NCI-H2196 (cell line): ENCODE measurements at regions not wholly inside any gene's neighbourhood (a gene's known extent, or its start where the extent isn't known, plus 50 kb on each side); places are given as distances from the start of the nearest gene placed in this dataset.

Experiments used
- DNase-seq: peaks from one replicate; lab custom pipeline; 2025; ENCODE audit not compliant: unreplicated experiment; lab: John Stamatoyannopoulos, UW

DNA sequence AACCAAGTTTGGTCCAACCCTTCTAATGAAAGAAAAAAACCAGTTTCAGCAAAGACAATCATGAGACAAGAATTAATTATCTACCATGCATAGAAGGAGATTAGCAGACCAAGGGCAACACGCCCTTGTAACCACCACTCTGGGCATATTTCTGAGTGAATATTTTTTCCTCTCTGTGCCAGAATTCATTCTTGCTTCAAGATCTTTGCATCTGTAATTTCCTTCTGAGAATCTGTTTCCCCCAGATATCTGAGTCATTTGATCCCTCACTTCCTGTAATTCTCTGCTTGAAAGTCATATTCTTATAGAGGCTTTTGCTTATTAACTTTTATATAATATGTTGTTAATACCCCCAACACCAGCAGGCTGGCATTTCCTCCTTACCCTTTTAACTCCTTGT is 243.7 kb downstream of the SLC16A7 start:
- DNase-seq = no peak

DNA sequence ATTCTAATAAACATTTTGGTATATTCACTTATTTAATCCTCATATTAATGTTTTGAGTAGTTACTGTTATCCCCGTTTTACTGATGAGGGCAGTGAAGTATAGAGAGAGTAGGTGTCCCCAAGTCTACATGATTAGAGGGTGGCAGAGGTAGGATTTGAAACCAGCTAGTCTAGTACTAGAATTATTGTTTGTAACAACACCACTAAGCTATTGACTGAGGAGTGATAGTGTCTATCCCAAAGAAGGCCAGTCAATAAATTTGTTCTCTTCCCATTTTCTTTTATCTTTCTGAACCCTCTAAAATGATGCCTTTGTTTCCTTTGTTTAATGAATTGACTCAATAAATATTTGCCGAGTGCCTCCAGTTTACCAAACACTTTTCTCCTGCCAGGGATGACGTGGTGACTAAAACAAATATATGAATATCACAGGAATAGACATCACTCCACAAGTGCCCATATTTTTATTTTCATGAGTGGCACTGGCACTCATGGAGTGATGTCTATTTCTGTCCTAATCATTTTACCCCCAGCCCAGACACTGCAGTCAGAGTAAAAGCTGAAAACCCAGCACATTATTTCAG is 247.5 kb downstream of the SLC16A7 start:
- no peak for DNase-seq

DNA sequence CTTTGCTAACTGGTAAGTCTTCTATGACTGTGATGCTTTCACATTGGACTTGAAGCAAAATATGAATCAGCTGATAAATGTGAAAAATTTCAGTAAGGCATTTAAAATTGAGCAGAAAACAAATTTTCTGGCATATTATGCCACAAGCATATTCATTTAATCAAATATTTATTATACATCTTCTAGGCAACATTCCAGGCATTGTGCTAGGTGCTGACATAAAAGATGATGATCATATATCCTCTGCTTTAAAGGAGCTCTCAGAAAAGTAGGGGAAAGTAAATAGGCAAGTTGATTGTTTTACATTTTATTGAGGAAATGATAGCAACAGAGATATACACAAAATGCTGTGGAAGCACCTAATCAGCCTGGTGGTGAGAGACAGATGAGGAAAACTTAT is 248.9 kb downstream of the SLC16A7 start:
- DNase-seq = no peak

DNA sequence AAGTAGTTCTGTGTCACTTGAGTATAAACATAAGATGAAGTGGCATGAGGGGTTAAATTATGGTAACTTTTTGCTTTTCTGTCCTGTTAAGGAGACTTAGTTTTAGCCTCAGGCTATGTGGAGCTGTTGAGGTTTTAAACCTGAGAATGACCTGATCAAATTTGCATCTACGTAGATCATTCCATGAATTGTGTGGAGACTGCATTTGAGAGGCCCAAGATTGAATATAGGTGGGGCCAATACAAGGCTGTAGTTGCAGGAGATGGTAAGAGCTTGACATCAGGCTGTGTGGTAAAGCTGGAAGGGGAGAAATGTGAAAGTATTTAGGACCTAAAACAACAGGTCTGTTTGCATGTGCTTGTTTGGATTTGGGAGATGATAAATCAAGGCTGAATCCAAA is 249.5 kb downstream of the SLC16A7 start:
- no peak for DNase-seq

DNA sequence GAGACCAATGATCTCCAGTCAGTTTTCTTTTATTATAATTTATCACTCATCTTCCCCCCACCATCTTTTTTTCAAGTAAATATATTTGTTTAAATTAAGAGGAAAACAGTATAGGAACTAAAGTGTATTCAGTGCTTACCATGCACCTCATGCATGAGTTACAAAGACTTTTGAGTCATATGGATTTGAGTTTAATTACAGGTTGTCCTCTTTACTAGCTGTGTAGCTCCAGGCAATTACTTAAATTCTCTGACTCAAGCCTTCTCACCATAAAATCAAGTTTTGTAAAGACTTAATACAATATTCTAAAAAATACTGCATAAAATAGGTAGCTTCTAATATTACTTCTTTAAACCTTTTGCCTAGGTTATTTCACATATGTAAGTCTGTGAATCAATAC is 251.3 kb downstream of the SLC16A7 start:
- no peak for DNase-seq

DNA sequence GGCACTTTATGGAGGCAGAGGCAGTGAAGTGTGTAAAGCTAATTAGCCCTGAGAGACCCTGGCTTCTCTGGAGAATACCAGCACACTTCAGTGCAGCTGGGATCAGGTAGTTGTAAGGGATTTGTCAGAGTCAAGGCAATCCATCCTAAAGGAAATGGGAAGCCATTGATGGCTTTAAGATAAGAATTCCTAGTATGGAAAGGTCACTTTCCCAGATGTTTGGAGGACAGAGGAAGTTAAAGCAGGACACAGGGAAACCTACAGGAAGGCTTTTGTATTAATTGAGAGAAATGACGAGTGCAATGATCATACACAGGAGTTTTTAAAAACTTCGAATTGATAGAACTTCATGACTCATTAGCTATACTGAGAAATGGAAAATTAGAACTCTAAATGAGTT is 254.4 kb downstream of the SLC16A7 start:
- no peak for DNase-seq

DNA sequence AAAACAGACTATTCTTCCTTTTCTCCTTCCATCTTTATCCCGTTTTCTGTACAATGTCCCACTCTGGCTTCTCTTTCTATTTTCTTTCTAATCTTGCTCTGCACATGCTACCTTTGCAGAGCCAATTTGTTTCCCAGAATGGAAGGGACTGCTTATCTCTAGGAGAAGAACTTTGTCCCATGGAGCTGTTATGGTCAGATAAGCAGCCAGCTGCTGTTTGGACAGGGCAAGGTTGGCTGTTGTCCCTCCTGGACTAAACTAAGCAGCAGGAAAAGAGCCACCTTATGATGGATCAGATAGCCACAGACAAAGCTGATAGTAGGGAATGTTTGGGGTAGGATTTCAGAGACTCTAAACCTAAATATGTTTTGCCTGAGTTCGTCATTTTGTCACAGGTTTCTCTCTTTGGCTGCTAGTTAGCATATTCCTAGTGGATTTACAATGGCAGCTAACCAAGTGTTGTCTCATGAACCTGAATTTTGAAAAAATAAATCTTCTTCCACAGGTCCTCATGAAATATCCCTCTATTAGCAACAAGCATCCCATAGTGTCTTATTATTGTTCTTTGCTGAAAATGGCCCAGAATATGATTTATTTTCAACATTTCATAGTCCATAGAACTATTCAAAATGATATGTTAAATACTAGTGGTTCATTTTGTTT is 262.8 kb downstream of the SLC16A7 start:
- DNase-seq = no peak

DNA sequence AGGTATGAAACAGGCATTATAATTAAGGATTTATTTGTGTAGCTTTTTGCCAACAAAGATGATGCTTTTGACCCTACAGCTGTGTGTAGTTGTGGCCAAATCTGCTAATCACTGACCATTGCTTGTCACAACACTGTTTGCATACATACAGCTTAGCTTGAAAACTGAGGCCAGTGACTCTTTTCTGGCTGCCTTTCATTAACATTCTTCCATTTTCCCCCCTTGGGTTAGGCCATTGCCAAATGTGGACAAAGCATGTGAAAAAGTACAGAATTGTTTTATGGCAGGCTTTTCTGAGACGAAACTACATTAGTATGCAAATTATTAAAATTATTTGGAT is 263.3 kb downstream of the SLC16A7 start:
- no peak for DNase-seq

DNA sequence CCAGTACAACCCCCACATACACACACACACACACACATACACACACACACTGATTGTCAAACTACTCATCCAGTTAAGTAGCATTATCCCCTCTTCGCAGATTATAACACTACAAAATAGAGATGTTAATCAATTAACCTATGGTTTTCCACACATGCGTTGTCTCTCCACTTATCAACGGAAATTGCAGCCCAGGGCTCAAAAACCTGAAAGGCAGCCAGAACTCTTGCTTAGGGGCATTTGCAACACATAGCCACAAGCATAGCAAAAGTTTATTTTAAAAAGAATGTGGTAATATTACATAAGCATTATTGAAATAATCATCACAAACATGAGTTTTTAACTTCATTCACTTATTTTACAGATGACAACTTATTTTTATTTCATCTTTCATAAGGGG is 265.8 kb downstream of the SLC16A7 start:
- no peak for DNase-seq

DNA sequence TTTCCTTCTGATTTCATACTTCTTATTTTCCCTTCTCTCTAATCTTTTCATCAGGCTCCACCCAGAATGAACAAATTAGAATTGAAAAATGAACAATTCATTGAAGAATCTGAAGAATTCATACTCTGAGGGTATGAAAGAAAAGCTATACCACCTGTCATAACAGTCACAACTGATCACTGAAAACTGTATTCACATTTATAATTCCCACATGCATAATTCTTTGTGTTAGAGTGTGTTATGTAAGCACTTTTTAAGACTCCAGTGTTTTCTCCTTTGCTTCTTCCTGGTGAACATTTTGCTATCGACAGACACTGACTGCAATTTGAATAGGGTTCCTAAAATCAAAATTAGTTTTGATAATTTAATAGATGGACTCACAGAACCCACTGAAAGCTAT is 271.2 kb downstream of the SLC16A7 start:
- DNase-seq = no peak

DNA sequence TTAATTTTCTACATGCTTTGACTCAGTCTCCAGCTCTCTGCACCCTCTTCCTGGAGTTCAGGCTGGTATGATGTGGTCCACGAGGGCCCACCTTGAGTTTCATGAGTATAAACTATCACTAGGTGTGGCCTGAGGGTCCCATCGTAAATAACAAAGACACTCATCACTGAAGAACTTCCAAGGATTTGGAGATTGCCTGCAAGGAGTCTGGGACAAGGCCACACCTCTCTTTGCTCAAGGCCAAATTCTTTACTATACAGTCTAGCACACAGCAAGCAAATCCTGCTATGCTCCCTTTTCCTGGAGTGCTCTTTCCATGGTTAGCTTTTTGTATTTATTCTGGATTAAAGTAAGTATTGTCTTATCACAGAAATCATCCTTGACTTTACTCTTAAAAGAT is 271.9 kb downstream of the SLC16A7 start:
- DNase-seq = no peak

DNA sequence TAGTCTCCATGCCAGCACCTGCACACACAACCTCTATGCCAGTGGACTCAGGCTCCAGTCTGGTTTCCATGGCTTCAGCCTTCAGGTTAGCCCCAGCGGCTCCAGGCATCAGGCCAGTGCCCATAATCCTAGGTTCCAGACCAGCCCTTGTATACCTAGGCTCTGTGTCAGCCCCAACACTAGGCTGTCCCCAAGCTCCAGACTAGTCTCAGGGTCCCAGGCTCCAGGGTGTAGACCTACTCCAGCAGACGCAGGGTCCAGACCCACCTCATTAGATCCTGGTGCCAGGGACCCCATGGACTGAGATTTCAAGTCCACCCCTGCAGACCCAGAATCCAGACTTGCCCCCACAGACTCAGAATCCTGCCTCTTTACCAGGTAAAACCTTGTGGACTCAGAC is 275.9 kb downstream of the SLC16A7 start:
- DNase-seq = no peak

DNA sequence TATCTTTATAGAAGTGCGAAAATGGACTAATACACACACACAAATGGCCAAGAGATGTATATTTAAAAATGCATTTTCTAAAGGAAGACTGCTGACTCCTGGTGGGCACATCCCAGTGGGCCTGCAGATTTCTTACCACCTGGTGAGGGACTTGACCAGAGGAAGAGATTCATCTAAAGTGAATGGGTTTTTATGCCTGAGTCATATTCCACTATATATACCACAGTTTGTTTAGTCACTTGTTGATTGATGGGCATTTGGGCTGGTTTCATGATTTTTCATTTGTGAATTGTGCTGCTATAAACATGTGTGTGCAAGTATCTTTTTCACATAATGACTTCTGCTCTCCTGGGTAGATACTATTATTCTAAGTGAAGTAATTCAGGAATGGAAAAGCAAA is 277.3 kb downstream of the SLC16A7 start:
- DNase-seq = no peak

DNA sequence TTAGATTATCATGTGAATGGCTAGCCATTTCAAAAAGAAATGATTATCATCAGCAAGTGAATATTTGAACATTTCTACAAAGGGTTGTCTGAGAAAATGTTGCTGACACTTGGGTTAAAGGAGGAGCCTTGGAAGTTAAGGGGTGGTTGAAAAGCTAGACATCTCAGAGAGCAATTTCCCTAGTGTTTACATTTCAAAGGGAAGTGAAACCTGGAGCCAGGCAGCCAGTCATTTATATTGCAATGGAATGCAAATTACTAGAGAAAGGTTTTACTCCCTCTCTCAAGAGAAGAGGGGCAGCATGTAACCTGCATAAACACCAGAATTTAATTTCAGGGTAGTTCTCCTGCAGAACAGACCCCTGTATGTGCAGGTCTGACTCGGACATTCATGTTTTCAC is 279.0 kb downstream of the SLC16A7 start:
- no peak for DNase-seq

DNA sequence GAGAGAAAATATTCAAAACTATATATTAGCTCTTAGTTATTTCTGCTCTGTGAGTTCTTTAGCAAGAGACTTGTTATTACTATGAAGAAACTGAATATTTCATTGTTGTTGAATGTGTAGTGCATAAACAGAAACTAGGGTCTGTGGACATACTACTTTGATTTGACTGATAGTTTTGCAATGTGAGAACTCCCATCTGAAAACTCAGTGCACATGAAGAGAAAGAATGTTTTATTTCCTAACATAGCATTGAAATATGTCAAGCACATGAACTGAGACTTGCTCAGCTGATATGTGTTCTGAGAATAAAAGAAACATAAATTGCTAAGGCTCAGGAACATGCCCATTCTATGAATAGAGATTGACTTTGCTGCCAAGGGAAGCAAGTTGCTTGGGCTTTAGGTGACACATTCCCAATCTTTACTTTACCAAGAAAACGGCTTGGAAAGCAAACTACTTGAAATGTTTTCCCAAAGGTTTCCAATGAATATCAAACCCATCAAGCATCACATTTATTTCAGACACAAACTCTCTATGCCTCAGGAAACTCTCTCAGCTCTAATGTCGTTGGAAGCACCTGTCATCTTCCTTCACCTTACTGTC is 290.4 kb downstream of the SLC16A7 start:
- DNase-seq = no peak

DNA sequence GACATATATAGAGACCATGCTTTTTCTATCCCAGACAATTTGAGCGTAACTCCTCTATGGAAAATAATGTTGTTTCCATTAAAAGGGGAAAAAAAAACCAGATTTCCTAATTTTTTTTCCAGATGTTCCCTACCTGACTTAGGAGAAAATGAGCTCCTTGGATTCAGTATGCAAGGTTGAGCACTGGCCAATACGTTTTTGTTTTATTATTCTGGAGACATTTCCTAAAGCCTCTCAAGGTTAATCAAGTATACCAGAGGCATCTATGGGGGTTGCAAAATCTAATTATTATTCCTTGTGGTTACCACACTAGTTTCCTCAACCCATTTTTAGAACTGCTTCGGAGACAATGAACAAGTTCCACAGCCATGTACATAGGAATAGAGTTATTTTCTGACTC is 291.3 kb downstream of the SLC16A7 start:
- no peak for DNase-seq

DNA sequence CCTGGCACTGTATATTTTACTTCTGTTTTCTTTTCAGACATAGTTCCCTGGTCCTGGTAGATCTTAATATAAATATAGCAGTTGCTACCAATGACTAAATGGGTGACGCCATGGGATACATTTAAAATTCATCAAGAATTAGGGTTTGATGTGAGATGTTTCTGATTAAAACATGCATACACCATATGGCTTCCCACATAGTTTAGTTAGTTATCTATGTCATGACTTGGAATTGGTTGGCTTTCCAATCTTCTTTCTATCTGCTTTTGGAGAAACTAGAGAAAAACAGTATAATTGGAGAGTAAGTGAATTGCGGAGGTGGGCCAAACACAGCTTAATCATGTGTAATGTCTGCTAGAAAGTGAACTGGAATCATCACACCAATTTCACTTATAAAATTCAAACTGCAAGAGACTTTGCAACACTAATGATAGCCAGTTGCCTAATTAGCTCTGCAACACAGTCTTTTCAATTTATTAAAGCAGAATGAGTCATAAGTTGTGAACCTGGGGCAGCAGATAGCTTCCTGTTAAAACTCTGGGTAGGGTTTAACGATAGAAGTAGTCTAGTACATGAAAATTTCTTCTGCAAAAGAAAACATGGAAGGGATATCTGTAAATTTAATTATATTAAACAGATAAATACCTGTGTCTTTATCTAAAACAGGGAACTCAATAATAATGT is 295.2 kb downstream of the SLC16A7 start:
- no peak for DNase-seq

DNA sequence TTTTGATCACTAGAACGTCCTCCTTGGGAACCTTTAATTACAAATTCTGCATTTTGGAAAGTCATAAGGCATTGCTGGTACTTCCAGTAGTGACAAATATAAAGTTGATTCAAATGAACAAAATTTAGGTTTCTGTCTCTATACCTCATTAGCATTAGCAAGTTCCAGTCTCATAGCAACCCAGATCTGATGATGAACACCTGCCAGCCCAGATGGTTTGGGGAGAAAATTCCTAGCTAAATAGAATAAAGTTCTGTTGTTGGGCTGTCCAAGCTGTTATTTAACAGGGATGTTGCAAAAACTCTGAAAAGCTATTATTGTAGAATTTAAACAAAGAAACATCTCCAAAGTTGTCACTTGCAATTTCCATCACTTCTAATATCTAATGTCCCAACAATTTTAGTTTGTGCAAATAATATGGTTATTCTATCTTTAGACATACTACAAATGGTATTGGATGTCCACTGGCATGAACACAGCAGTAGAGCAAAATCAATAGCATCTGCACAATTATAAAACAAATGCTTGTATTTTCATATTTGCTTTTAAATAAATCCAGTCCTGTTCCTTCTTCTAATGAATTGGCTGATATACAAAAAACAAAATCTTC is 299.4 kb downstream of the SLC16A7 start:
- no peak for DNase-seq

DNA sequence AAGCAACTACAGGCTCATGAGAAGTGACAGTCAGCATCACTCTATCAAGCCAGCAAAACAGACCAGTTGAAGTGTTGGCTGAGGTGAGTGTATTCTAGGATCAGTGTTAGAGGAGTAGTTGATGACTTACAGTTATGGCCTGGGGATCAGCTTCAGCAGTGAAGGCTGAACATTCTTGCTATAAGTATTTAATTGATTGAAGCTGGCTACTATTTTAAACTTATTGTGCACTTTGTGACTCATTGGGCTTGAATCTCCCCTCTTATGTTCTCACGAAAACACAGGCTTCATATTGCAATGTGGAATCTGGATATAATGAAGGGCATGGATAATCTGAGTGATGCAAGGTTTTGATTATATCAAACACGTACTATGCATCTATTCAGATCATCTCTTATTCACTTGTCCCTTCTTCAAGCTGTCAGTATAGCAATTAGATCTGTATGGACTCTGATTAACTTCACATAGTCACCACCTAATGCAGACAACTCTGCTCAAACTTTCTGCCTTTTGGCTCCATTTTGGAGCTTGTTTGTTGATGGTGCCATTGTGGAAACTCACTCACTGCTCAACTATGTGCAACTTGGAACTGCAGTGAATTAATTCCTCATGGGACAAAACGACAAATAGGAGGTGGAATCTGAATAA is 309.2 kb downstream of the SLC16A7 start:
- DNase-seq = no peak

DNA sequence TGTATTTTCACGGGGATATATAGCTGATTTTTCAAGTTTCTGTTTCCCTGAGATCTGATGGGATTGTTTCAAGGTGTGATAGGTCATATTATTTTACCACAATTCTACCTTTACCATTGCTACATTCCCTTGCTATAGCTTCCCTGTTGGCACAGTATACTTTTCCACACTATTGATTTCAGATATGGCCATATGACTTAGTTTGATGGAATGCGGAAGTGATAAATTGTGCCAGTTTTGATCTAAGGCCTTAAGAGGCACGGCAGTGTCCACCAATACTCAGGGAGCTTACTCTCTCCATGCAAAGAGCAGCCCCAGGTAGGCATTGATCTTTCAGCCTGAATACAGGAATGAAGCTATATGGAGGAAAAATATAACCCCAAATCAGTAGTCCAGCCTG is 315.7 kb downstream of the SLC16A7 start:
- DNase-seq = no peak

DNA sequence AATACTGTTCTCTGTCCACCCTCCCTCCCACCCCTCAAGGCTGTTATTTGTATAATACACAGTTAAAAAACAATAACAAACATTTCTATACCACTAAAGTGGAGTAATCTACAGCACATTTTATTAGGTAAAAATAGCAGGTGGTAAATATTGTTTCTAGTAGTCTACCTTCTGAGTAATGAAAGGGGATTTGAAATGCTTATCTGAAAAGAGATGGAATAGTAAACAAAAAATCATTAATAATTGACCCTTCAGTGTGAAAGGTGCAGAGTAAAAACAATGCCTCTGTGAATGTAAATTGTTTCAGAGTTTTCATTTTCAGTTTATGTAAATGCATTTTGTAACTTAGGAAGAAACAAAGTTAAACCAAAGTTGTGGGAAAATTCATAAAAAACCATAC is 321.2 kb downstream of the SLC16A7 start:
- DNase-seq = no peak

DNA sequence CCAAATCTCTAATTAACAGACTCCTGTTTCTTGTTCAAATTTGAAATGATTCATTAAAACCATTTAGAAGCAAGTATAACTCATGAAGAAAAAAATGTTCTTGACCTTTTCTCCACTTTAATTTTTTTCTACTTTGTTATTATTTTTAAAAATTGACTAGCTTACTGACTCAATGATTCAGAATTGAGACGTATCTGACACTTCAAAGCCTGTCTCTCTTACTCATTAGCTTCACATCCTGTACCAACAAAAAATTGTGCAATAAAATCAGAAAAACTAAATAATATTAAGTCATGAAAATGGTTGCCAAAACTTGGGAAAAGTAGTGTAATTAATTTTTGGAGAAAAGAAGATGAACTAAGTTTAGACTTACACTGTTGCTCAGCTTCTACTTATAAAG is 331.2 kb downstream of the SLC16A7 start:
- DNase-seq = no peak
